ENCODE measurements at regions not wholly inside any gene's neighbourhood (a gene's known extent, or its start where the extent isn't known, plus 50 kb on each side); places are given as distances from the start of the nearest gene placed in this dataset.
"Not testable (repeated sequence)": the region's sequence is repeated elsewhere in the genome, so short reads cannot be mapped to it uniquely, and the experiment has no call there.

- H3K36me3 Mint-ChIP-seq (ENCODE audit: insufficient read depth); H3K4me3 Mint-ChIP-seq; H3K4me1 Mint-ChIP-seq (ENCODE audit: low read depth); DNase-seq; ATAC-seq; H3K27me3 Mint-ChIP-seq (ENCODE audit: low read depth): not testable (repeated sequence)
- H3K9me3 Mint-ChIP-seq = peaks cover 11% of the 10 kb centered on the region
These were observed 3019.4 kb upstream of the TEKT4 start for GRCh38 chr2:91851689-91852420.

- H3K27me3 Mint-ChIP-seq (ENCODE audit: low read depth); ATAC-seq; H3K4me3 Mint-ChIP-seq; DNase-seq; H3K9me3 Mint-ChIP-seq; H3K36me3 Mint-ChIP-seq (ENCODE audit: insufficient read depth); H3K4me1 Mint-ChIP-seq (ENCODE audit: low read depth): not testable (repeated sequence)
These were observed 3014.3 kb upstream of the TEKT4 start for GRCh38 chr2:91856971-91857370.

GRCh38 chr2:91857711-91858110 is 3013.5 kb upstream of the TEKT4 start:
- DNase-seq; ATAC-seq; H3K4me3 Mint-ChIP-seq; H3K36me3 Mint-ChIP-seq (ENCODE audit: insufficient read depth); H3K4me1 Mint-ChIP-seq (ENCODE audit: low read depth); H3K9me3 Mint-ChIP-seq; H3K27me3 Mint-ChIP-seq (ENCODE audit: low read depth): not testable (repeated sequence)

GRCh38 chr2:91871716-91872115 is 2999.5 kb upstream of the TEKT4 start:
- H3K27me3 Mint-ChIP-seq (ENCODE audit: low read depth); H3K36me3 Mint-ChIP-seq (ENCODE audit: insufficient read depth); H3K4me3 Mint-ChIP-seq; H3K4me1 Mint-ChIP-seq (ENCODE audit: low read depth); ATAC-seq; H3K9me3 Mint-ChIP-seq; DNase-seq: not testable (repeated sequence)

- not testable (repeated sequence) for H3K9me3 Mint-ChIP-seq; H3K36me3 Mint-ChIP-seq (ENCODE audit: insufficient read depth); DNase-seq; H3K4me3 Mint-ChIP-seq; ATAC-seq; H3K4me1 Mint-ChIP-seq (ENCODE audit: low read depth); H3K27me3 Mint-ChIP-seq (ENCODE audit: low read depth)
These were observed 2997.8 kb upstream of the TEKT4 start for GRCh38 chr2:91873416-91873815.

GRCh38 chr2:91877658-91878210 is 2993.5 kb upstream of the TEKT4 start:
- H3K36me3 Mint-ChIP-seq (ENCODE audit: insufficient read depth); H3K4me3 Mint-ChIP-seq; H3K9me3 Mint-ChIP-seq; DNase-seq; H3K4me1 Mint-ChIP-seq (ENCODE audit: low read depth); H3K27me3 Mint-ChIP-seq (ENCODE audit: low read depth); ATAC-seq: not testable (repeated sequence)

GRCh38 chr2:91895091-91895490 is 2976.1 kb upstream of the TEKT4 start:
- H3K4me1 Mint-ChIP-seq (ENCODE audit: low read depth); H3K36me3 Mint-ChIP-seq (ENCODE audit: insufficient read depth); DNase-seq; ATAC-seq; H3K4me3 Mint-ChIP-seq; H3K27me3 Mint-ChIP-seq (ENCODE audit: low read depth); H3K9me3 Mint-ChIP-seq: not testable (repeated sequence)

- not testable (repeated sequence) for H3K9me3 Mint-ChIP-seq; H3K27me3 Mint-ChIP-seq (ENCODE audit: low read depth); H3K4me1 Mint-ChIP-seq (ENCODE audit: low read depth); DNase-seq; ATAC-seq; H3K4me3 Mint-ChIP-seq; H3K36me3 Mint-ChIP-seq (ENCODE audit: insufficient read depth)
These were observed 2953.6 kb upstream of the TEKT4 start for GRCh38 chr2:91917602-91918001.
